ENCODE measurements at regions not wholly inside any gene's neighbourhood (a gene's known extent, or its start where the extent isn't known, plus 50 kb on each side); places are given as distances from the start of the nearest gene placed in this dataset.
"Not testable (repeated sequence)": the region's sequence is repeated elsewhere in the genome, so short reads cannot be mapped to it uniquely, and the experiment has no call there.

DNA sequence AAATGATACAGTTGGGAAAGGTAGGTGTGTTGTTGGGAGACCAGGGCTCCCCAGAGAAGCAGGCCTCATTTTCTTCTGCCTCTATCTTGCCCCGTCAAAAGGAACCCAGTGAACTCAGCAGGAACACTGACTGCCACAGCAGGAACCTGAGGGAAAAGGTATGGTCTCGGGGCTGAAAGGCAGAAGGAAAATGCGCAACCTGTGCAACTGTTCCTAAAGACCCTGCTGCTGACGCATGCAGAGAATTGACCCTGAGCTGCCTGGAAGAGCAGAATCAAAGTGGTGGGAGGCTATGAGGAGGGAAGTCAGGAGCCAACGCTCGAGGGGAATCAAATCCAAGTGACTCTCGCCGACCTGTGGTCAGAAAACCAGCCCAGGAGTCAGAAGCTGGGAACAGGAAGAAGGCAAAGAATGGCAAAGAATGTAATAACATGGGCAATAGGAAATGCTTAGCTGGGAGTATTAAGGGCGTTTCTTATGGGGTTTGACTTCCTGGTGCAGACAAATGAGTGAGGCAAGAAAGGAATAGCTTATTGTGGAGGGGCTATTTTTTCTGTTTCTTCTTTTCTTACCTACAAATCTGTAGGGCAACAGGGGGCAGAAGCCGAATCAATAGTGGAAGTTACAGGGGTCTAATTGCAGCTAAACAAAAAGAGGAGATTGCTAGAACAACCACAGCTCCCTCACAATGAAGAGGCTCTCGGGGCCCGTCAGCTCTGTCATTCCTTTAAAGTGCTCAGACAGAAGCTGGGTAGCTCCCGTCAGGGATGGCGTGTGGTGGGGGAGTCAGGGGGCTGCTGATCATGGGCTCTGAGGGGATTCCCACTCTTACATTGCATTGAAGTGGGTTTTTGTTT, 65.4 kb upstream of the DLG1 start:
- TF ChIP-seq, protein P1, sequence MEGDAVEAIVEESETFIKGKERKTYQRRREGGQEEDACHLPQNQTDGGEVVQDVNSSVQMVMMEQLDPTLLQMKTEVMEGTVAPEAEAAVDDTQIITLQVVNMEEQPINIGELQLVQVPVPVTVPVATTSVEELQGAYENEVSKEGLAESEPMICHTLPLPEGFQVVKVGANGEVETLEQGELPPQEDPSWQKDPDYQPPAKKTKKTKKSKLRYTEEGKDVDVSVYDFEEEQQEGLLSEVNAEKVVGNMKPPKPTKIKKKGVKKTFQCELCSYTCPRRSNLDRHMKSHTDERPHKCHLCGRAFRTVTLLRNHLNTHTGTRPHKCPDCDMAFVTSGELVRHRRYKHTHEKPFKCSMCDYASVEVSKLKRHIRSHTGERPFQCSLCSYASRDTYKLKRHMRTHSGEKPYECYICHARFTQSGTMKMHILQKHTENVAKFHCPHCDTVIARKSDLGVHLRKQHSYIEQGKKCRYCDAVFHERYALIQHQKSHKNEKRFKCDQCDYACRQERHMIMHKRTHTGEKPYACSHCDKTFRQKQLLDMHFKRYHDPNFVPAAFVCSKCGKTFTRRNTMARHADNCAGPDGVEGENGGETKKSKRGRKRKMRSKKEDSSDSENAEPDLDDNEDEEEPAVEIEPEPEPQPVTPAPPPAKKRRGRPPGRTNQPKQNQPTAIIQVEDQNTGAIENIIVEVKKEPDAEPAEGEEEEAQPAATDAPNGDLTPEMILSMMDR (IDR thresholded peaks at IDR 0.05; ENCODE audit: extremely low read depth, missing control alignments), result no peak
- no peak for DNase-seq (ENCODE audit: low spot score)

DNA sequence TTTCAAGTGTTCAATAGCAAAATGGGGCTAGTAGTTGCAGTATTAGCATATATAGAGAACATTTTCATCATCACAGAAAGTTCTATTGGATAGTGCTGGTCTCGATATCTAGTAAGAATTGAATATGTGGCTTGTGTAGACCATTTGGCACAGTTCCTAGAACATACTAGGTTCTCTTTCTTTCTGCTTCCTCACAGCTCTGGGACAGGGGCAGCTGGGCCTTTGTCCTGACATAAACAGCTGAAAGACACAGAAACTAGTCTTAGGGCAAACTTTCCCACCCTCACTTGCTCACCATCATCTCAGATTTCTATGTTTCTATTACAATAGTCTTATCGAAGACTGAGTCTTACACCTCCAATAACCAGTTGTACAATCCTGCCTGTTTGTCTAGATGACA, 63.7 kb upstream of the DLG1 start:
- TF ChIP-seq, protein P1 (IDR thresholded peaks at IDR 0.05; ENCODE audit: extremely low read depth, missing control alignments), result no peak
- no peak for DNase-seq (ENCODE audit: low spot score)

DNA sequence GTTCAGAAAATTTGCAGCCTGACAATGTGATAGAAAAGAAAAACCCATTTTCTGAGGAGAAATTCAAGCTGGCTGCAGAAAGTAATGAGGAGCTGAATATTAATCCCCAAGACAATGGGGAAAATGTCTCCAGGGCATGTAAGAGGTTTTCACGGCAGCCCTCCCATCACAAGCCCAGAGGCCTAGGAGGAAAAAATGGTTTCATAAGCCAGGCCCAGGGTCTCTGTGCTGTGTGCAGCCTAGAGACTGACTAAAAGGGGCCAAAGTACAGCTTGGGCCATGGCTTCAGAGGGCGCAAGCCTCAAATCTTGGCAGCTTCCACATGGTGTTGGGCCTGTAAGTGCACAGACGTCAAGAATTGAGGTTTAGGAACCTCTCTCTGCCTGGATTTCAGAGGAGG, 61.7 kb upstream of the DLG1 start:
- not testable (repeated sequence) for DNase-seq (ENCODE audit: low spot score)

DNA sequence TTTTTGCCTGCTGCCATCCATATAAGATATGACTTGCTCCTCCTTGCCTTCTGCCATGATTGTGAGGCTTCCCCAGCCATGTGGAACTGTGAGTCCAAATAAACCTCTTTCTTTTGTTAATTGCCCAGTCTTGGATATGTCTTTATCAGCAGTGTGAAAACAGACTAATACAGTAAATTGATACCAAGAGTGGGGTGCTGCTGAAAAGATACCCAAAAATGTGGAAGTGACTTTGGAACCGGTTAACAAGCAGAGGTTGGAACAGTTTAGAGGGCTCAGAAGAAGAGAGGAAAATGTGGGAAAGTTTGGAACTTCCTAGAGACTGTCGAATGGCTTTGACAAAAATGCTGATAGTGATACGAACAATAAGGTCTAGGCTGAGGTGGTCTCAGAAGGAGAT, 61.1 kb upstream of the DLG1 start:
- DNase-seq (ENCODE audit: low spot score), result not testable (repeated sequence)

DNA sequence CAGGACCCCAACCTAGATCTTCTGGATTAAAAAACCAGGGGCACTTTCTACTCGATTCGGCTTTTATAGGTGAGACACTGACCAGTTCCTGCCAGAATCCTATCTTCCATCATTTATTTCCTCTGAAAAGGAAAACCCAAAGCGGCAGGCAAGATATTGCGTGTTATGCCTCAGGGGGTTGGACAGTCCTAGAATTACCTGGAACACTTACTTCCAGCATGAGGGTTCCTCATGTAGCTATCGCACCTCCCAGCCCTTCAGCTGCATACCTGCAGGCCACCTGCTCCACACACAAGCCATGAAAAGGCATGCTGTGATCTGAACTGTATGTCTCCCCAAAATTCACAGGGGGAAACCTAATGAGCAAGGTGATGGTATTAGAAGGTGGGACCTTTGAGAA, 58.3 kb upstream of the DLG1 start:
- TF ChIP-seq, protein P1 (IDR thresholded peaks at IDR 0.05; ENCODE audit: extremely low read depth, missing control alignments), result no peak
- no peak for DNase-seq (ENCODE audit: low spot score)

DNA sequence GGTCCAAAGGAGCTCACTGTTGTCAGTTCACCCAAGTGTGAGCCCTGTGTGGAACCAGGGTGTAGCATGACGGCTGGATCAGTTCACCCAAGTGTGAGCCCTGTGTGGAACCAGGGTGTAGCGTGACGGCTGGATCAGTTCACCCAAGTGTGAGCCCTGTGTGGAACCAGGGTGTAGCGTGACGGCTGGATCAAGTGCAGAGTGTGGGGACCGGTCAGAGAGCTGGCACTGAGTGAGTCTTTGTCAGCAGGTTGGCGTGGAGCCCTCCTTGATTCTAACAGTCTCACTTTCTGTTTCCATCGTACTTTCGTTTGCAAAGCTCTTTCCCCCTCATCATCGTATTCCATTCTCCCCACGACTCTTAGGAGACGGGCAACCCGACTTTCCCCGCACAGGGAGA, 57.9 kb upstream of the DLG1 start:
- DNase-seq (ENCODE audit: low spot score), result no peak

DNA sequence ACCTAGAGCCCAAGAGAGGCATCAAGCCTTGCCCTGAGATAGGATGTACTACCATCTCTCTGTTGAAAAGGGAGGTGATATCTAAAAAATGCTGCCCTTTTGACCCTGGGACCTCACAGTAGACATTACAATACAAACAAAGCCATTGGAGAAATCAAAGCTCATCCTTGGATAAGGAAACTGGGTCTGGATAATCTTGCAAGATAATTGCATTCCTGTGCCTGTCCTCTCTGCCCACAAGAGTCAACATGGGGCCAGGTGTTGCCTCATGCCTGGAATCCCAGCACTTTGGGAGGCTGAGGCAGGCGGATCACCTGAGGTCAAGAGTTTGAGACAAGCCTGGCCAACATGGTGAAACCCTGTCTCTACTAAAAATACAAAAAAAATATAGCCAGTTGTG, 57.3 kb upstream of the DLG1 start:
- TF ChIP-seq, protein P1 (IDR thresholded peaks at IDR 0.05; ENCODE audit: extremely low read depth, missing control alignments), result no peak
- no peak for DNase-seq (ENCODE audit: low spot score)

More for the DNA sequence above, 57.9 kb upstream of the DLG1 start:
- TF ChIP-seq, protein P1 (IDR thresholded peaks at IDR 0.05; ENCODE audit: extremely low read depth, missing control alignments), result no peak

DNA sequence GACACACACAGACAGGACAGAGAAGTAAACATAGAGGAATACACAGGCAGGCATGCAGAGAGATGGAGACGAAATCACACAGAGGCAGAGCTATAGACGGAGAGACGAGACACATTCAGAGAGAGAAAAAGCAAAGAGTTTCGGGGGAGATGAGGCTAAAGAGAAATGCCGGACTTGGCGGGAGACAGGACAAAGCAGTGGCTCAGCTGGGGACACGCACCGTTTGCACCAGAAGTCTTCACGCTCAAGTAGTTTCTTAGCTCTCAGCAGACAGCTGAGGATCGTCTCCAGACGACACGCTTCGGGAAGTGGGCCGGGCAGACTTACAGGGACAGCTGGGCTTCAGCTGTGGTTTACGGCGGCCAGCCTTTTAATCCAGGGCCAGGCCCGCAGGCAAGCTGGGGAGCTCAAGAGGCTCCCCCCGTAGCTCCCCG, 56.2 kb upstream of the DLG1 start:
- TF ChIP-seq, protein P1 (IDR thresholded peaks at IDR 0.05; ENCODE audit: extremely low read depth, missing control alignments), result no peak
- DNase-seq (ENCODE audit: low spot score), result no peak

Measured in GM20000 (cell line).